NCI-H2107 treated with DMSO at 0.1 percent for 48 hours (cell line): ENCODE measurements at regions not wholly inside any gene's neighbourhood (a gene's known extent, or its start where the extent isn't known, plus 50 kb on each side); places are given as distances from the start of the nearest gene placed in this dataset.
"Not testable (repeated sequence)": the region's sequence is repeated elsewhere in the genome, so short reads cannot be mapped to it uniquely, and the experiment has no call there.

Experiments used
- DNase-seq: peaks from one replicate; lab custom pipeline; 2025; ENCODE audit not compliant: unreplicated experiment; lab: John Stamatoyannopoulos, UW

GRCh38 chr7:6882321-6882721, 56.2 kb upstream of the CCZ1B start:
- not testable (repeated sequence) for DNase-seq

- DNase-seq = not testable (repeated sequence)
Observed at GRCh38 chr7:6883756-6884155, 57.7 kb upstream of the CCZ1B start.

- DNase-seq = no peak
Observed at GRCh38 chr7:6886198-6886597, 60.1 kb upstream of the CCZ1B start.

GRCh38 chr7:6888267-6889045, 62.4 kb upstream of the CCZ1B start:
- not testable (repeated sequence) for DNase-seq

- DNase-seq = no peak
Observed at GRCh38 chr7:6889252-6889812, 63.3 kb upstream of the CCZ1B start.

- not testable (repeated sequence) for DNase-seq
Observed at GRCh38 chr7:6902097-6902518, 76.0 kb upstream of the CCZ1B start.

GRCh38 chr7:6903289-6903688, 77.2 kb upstream of the CCZ1B start:
- DNase-seq = not testable (repeated sequence)

- not testable (repeated sequence) for DNase-seq
Observed at GRCh38 chr7:6903792-6904191, 77.7 kb upstream of the CCZ1B start.

GRCh38 chr7:6917258-6917657, 91.2 kb upstream of the CCZ1B start:
- peak; percentile 10 for DNase-seq

- not testable (repeated sequence) for DNase-seq
Observed at GRCh38 chr7:6919169-6919568, 93.1 kb upstream of the CCZ1B start.

GRCh38 chr7:6924523-6924922, 98.4 kb upstream of the CCZ1B start:
- DNase-seq = not testable (repeated sequence)

- not testable (repeated sequence) for DNase-seq
Observed at GRCh38 chr7:6926193-6927174, 100.4 kb upstream of the CCZ1B start.

- not testable (repeated sequence) for DNase-seq
Observed at GRCh38 chr7:6927643-6928042, 101.6 kb upstream of the CCZ1B start.

- DNase-seq = not testable (repeated sequence)
Observed at GRCh38 chr7:6929588-6929987, 103.5 kb upstream of the CCZ1B start.

- not testable (repeated sequence) for DNase-seq
Observed at GRCh38 chr7:6930081-6930635, 104.1 kb upstream of the CCZ1B start.

- DNase-seq = not testable (repeated sequence)
Observed at GRCh38 chr7:6930787-6931186, 104.7 kb upstream of the CCZ1B start.

- not testable (repeated sequence) for DNase-seq
Observed at GRCh38 chr7:6931456-6931855, 105.4 kb upstream of the CCZ1B start.

GRCh38 chr7:6933954-6934632, 108.0 kb upstream of the CCZ1B start:
- DNase-seq = not testable (repeated sequence)

GRCh38 chr7:6934981-6935380, 108.9 kb upstream of the CCZ1B start:
- DNase-seq = no peak

- not testable (repeated sequence) for DNase-seq
Observed at GRCh38 chr7:6936626-6937025, 110.6 kb upstream of the CCZ1B start.
